Hypothalamus (tissue), 51 donors: ENCODE measurements at regions not wholly inside any gene's neighbourhood (a gene's known extent, or its start where the extent isn't known, plus 50 kb on each side); places are given as distances from the start of the nearest gene placed in this dataset.

Experiments used
- DNase-seq, 51 donors: peaks; one replicate each; lab custom pipeline; 2025; lab: John Stamatoyannopoulos, UW

GRCh38 chr18:46318356-46318755 lies 214.2 kb downstream of the HAUS1 start:
- DNase-seq = no peak

DNA sequence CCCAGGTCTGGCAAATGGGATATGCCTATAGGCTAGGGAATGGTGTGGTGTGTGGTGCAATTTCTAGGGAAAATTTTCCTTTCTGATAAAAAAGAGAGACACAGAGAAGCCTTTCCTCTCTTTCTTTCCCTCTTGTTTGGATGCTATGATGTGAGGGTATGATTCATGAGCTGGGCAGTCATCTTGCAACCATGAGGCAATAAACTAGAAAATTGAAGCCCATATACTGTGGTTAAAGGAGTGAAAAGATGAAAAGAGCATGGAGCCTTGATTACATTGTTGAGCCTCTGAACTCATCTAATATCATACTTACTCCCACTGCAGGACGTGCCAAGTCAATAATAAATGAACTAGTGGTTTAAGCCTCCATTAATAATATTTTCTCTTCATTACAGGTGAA lies 215.6 kb downstream of the HAUS1 start:
- DNase-seq = no peak

DNA sequence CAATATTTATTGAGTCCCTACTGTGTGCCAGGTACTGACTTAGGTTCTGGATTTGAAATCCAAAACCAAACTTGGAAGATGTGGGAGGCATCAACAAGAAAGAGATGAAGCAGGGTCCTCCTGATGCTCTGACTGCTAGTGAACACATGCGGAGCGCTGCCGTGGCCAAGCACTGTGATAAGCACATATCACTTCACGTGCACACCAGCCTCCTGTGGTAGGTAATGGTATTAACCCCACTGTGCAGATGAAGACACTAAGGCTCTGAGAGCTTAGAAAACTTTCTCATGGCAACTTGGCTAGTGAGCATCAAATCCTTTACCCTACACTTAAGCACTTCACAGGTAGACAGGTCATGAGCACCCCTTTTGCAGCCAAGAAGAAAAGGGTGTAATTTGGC lies 216.1 kb downstream of the HAUS1 start:
- no peak for DNase-seq

DNA sequence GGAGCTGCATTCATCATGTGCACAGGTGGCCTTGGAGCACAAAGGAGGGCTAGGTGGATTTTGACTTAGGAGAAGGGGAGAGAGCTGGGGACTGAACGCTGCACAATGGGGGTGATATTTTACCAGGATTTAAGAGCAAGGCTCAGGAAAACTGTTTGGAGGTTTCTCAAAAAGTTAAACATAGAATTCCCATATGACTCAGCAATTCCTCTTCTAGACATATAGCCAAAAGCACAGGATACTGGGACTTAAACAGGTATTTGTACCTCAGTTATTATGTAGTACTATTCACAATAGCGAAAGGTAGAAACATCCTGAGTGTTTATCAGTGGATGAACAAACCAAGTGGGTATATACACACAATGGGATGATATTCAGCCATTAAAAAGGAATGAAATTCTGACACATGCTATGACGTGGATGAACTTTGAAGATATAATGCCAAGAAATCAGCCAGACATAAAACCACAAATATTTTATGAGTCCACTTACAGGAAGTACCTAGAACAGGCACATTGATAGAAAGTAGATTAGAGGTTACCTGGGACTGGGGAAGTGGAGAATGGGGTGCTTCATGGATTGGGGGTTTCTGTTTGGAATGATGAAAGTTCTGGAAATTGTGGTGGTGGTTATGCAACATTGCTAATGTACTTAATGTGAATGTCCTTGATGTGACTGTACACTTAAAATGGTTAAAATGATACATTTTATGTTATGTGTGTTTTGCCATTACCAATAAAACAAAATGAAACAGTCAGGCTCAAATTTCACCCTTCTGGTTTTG lies 216.9 kb downstream of the HAUS1 start:
- DNase-seq = no peak

DNA sequence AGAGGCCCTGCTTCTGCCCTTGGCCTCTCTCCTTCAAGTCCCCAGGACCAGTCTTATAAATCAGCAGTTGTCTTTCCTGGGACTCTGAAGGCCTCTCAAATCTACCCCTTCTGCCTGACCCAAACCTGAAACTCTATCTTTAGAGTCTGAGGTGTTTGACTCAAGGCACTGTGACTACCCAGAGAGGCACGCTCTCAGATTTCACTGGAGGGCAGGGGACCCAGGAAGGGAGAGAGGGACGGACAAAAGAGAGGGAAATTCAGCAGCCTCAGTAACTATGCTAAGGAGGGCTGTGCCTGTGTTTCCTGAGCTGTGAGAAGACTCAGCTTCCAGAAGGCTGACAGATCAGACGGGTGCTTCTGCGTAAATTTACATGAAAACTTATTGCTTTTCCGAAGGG lies 217.8 kb downstream of the HAUS1 start:
- DNase-seq = no peak

DNA sequence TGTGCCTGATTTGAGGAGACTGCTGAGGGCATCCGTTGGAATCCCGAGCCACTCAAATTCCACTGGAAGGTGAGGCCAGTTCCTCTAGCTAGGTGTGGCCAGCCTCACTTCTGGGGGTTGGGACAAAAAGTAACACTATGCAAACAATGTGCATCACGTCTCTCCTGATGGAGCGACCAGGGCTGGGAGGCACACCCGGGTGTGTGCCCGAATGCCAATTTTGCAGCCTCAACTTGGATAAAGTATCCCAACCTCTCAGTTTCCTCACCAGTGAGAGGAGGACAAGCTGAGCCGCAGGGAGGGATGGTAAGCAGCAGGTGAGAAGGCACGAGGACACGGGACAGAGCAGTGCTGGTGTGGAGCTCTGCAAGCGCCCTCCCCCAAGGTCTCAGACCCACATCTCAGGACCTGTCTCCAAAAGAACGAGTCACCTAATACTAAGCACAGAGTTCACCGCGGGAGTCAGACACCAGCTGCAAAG lies 218.3 kb downstream of the HAUS1 start:
- no peak for DNase-seq

DNA sequence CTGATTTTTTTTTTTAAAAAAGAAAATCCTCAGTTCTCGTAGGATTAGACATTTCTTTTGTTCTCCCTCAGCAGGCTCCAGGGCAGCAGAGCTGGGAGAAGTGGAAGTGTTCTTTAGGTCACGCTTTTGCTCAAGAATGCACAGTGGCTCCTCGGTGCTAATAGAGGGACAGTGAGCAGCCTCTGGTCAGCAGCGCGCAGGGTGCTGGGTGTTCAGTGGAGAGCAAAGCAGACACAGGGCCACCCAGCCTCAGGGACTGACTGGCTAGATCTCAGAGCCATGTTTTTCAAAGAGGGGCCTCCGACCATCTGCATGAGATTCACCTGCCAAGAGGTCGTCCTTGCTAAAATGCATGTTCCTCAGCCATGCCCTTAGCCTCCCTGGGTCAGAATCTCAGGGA lies 218.8 kb downstream of the HAUS1 start:
- no peak for DNase-seq

GRCh38 chr18:46324087-46324955 lies 220.1 kb downstream of the HAUS1 start:
- peak in 2 of 51 donors; percentile 5 to 28 for DNase-seq

DNA sequence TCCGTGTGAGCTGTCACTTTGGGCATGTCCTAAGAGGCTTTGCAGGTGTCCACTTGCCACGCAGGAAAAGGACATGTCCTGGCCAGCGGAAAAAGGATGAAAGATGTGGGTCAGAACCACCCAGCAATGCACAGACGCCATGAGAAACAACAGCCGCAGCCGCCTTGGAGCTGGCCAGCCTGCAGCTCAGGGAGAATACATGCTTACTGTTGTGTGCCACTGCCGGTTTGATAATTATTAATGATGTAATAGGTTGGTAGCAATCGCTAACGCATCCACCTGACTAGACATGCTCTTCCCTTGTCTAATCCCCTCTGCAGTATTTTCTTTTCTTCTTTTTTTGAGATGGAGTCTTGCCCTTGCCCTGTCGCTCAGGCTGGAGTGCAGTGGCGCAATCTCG lies 221.7 kb downstream of the HAUS1 start:
- no peak for DNase-seq

DNA sequence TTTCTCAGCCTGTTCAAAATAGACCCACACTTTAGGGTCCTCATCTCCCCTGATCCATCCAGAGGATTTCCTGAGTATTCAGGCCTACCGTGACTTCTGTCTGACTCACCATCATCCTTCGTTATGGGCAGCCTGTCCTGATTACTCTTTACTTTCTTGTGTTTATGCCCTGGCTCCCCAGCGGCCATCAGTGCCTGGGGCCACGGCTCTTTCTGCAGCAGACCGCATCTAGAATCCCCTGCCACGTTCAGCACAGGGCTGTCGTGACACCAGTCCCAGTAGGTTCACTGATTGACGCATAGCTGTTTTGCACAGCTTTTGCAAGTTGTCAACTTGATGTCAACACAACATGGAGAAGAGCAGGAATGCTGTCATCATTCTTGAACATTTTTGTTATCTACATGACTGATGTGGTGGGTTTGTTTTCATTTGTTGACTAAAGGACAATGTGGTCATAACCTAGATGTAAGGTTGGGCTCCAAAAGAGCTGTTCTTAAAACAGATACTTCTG lies 225.6 kb downstream of the HAUS1 start:
- DNase-seq = no peak

GRCh38 chr18:46331316-46331715 lies 227.1 kb downstream of the HAUS1 start:
- DNase-seq = no peak

GRCh38 chr18:46332286-46332801 lies 228.2 kb downstream of the HAUS1 start:
- DNase-seq = no peak

GRCh38 chr18:46332921-46333341 lies 228.7 kb downstream of the HAUS1 start:
- peak in 23 of 51 donors; percentile 3 to 70 (median 17) for DNase-seq

DNA sequence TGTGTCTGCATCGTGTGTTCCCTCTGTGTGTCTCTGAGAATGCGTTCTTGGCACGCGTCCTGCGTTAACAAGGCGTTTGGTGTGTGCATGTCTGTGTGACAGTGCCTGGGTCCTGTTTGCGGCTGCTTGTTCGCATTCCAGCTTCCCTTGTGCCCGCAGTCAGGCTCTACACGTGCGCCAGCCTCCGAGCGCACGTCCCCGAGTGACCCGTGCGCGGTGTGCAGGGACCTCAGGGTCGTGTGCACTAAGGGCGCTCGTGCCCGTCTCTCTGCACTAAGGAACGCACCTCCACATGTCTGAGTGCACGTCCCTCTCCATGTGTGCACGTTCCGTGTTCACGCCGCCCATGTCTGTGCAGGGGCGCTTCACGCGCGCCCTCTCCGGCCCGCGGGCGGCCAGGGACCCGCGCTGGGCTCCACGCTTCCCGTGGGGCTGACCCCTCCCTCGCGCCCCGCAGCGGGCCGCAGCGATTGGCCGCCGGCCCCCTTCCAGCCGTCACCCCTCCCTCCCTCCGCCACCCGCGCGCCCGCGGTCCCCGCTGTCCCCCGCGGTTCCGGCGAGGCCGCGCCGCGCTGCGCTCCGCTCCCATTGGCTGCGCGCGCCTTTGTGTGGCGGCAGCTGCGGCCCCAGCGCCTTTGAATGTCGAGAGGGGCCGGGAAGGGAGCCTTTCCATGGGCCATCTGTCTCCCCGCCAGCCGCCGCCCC lies 229.4 kb downstream of the HAUS1 start:
- peak in 34 of 51 donors; percentile 5 to 70 (median 34) for DNase-seq

GRCh38 chr18:46334868-46335281 lies 230.7 kb downstream of the HAUS1 start:
- DNase-seq = peak in 13 of 51 donors; percentile 3 to 27 (median 8)

DNA sequence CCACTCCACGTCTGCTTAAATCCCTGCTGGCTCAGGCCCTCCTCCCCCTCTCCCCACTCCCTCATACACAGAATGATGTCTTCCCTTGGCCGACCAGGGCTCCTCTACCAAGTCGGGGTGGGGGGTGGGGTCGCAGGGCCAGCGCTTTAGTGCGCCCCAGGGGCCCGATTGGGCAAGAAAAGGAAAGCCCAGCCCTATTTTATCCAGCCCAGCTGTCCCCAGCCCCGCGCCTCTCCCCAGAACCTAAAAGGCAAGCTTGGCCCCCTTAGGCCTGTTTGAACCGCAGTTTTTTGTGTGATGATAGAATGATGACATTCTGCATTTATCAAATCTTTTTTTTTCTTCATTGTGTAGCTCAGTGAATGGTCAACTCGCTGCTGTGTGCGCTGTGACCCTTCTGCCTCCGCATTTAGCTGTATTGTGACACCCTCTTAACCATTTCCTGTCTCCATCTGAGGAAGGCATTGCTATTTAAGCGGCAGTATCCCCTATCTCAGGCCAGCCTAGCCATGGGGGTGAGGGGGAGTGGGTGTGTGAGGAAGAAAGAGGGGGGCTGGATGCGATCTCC lies 231.4 kb downstream of the HAUS1 start:
- DNase-seq = peak in 4 of 51 donors; percentile 7 to 19 (median 14)

DNA sequence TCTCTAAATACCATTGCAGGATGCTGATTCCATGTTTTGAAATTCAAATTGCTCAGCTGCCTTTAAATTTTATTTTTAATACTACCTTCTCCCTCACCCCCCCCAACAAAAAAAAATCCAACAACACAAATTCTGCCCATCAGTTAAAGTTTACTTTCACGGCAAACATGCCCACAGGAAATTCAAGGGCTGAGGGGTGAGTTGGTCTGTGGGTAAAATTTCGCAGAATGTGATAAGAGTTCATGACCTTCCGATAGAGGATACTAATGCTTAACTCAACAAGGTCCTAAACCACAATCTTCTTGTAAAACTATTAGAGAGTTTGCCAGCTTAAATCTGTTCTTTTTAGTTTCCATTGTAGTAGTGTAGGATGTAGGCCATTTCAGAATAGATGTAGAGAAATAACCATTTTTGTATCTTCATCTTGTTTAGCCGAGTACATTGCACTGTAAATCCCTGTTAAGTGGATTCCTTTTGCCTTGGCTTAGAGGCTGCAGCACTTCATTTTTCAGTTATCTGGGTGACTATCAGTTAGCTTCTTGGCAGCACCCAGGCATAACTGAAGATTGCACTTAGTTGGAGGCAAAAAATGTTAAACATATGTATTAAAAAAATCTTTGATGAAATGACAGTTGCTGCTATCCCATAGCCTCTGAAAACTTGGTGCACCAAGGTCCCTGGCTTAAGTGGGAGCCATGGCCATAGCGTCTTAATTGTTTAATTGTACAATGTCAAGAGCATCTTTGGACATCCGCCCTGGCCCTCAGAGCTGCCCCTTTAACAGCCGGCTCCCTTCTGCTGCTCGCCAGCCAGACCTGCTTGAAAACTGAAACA lies 232.3 kb downstream of the HAUS1 start:
- no peak for DNase-seq

GRCh38 chr18:46337271-46337670 lies 233.1 kb downstream of the HAUS1 start:
- no peak for DNase-seq

DNA sequence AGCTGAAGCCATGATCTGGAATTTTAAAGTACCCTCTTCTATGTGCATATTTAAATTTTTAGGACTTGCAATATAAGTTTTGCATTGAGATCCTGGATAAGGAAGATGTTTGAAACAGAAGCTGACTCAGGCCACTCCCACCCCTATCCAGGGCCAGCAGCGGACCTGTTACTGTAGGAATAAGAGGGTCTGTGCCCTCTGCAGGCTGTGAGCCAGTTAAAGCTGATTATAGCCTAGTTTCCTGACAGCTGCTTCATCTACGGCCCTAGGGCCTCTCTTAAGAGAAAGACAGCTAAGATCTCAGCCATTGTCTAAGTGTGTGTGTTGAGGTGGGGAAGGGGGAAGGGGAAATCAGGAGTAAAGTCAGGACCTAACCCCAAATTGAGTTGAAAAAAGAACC lies 234.0 kb downstream of the HAUS1 start:
- DNase-seq = no peak
